IMR-90 (cell line): ENCODE measurements at regions not wholly inside any gene's neighbourhood (a gene's known extent, or its start where the extent isn't known, plus 50 kb on each side); places are given as distances from the start of the nearest gene placed in this dataset.

Experiments
- BHLHE40 ChIP-seq: fragments of 150-350 bp; IDR thresholded peaks from 2 replicates; pipeline ENCODE4 v1.6.1; 2016; ENCODE audit warnings: mild to moderate bottlenecking, low read depth, low read length
- CEBPB ChIP-seq: IDR thresholded peaks from 2 replicates; pipeline ENCODE4 v1.6.1; 2012; ENCODE audit warnings: low read depth, low read length, improper control_type of control experiment
- CHD1 ChIP-seq: IDR thresholded peaks from 2 replicates; pipeline ENCODE4 v1.6.1; 2012; ENCODE audit warnings: low read depth, low read length, improper control_type of control experiment
- ELK1 ChIP-seq: fragments of 150-350 bp; IDR thresholded peaks from 2 replicates; pipeline ENCODE4 v1.6.1; 2016; ENCODE audit warnings: low read depth, mild to moderate bottlenecking, low read length, moderate library complexity, borderline replicate concordance
- MAFK ChIP-seq: IDR thresholded peaks from 2 replicates; pipeline ENCODE4 v1.6.1; 2012; ENCODE audit warnings: low read depth, low read length, improper control_type of control experiment
- MXI1 ChIP-seq: IDR thresholded peaks from 2 replicates; pipeline ENCODE4 v1.6.1; 2012; ENCODE audit warnings: low read depth, mild to moderate bottlenecking, low read length, moderate library complexity, borderline replicate concordance
- NFE2L2 ChIP-seq: fragments of 150-350 bp; IDR thresholded peaks from 2 replicates; pipeline ENCODE4 v1.6.1; 2016; ENCODE audit warnings: low read depth, mild to moderate bottlenecking, low read length
- POLR2A ChIP-seq: IDR thresholded peaks from 2 replicates; pipeline ENCODE4 v1.6.1; 2012; ENCODE audit warnings: mild to moderate bottlenecking, low read depth, low read length
- RCOR1 ChIP-seq: IDR thresholded peaks from 2 replicates; pipeline ENCODE4 v1.6.1; 2012; ENCODE audit warnings: mild to moderate bottlenecking, low read length, improper control_type of control experiment; ENCODE audit not compliant: insufficient replicate concordance
- RFX5 ChIP-seq: IDR thresholded peaks from 2 replicates; pipeline ENCODE4 v1.8.0; 2012; ENCODE audit warnings: low read depth, mild to moderate bottlenecking, low read length, moderate library complexity
- SMC3 ChIP-seq: fragments of 150-350 bp; IDR thresholded peaks from 2 replicates; pipeline ENCODE4 v1.6.1; 2016; ENCODE audit warnings: low read depth, mild to moderate bottlenecking, antibody characterized with exemption, low read length, moderate library complexity
- TF ChIP-seq, protein P1 (sequence below): conservative IDR thresholded peaks from 2 replicates; pipeline ENCODE4 v1.5.1; 2012; ENCODE audit warnings: mild to moderate bottlenecking, low read depth, low read length, improper control_type of control experiment
- TF ChIP-seq, protein P2 (sequence below): fragments of 150-350 bp; IDR thresholded peaks from 2 replicates; pipeline ENCODE4 v1.6.1; 2017; ENCODE audit warnings: mild to moderate bottlenecking, antibody characterized with exemption, low read length, low read depth

DNA sequence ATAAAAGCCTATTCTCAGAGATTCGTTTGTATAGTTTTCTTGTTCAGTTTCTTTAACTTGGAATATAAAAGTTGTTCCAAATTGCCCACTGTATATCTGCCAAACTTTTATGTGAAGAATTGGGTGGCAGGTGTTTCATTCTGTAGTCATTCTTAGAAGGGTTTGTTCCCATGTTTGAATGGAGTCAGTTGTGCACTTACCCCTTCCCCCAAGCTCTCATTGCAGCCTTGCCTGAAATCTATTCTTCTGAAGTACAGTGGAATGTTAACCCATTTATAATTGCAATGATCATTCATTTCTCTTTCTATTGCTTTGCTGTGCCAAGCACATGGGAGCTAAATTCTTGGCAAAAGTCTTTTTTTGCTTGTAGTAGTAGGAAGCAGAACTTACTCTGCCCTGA, 375.3 kb upstream of the C1orf87 start:
- TF ChIP-seq POLR2A = no peak
- TF ChIP-seq, protein P1, sequence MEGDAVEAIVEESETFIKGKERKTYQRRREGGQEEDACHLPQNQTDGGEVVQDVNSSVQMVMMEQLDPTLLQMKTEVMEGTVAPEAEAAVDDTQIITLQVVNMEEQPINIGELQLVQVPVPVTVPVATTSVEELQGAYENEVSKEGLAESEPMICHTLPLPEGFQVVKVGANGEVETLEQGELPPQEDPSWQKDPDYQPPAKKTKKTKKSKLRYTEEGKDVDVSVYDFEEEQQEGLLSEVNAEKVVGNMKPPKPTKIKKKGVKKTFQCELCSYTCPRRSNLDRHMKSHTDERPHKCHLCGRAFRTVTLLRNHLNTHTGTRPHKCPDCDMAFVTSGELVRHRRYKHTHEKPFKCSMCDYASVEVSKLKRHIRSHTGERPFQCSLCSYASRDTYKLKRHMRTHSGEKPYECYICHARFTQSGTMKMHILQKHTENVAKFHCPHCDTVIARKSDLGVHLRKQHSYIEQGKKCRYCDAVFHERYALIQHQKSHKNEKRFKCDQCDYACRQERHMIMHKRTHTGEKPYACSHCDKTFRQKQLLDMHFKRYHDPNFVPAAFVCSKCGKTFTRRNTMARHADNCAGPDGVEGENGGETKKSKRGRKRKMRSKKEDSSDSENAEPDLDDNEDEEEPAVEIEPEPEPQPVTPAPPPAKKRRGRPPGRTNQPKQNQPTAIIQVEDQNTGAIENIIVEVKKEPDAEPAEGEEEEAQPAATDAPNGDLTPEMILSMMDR = no peak
- TF ChIP-seq, protein P2, sequence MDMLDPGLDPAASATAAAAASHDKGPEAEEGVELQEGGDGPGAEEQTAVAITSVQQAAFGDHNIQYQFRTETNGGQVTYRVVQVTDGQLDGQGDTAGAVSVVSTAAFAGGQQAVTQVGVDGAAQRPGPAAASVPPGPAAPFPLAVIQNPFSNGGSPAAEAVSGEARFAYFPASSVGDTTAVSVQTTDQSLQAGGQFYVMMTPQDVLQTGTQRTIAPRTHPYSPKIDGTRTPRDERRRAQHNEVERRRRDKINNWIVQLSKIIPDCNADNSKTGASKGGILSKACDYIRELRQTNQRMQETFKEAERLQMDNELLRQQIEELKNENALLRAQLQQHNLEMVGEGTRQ = no peak
- TF ChIP-seq RFX5 = no peak
- TF ChIP-seq SMC3 = no peak
- TF ChIP-seq NFE2L2 = no peak
- TF ChIP-seq ELK1 = no peak
- TF ChIP-seq CEBPB = no peak
- TF ChIP-seq MXI1 = no peak
- no peak for TF ChIP-seq MAFK
- no peak for TF ChIP-seq CHD1
- TF ChIP-seq RCOR1 = no peak
- no peak for TF ChIP-seq BHLHE40
